HG03103 (cell line): ENCODE measurements at regions not wholly inside any gene's neighbourhood (a gene's known extent, or its start where the extent isn't known, plus 50 kb on each side); places are given as distances from the start of the nearest gene placed in this dataset.

ENCODE experiments used
- ATAC-seq: cut with Tn5 transposase; IDR thresholded peaks from one replicate; pipeline ENCODE4 v1.9.1; 2021; ENCODE audit warnings: low read depth; ENCODE audit not compliant: unreplicated experiment

DNA sequence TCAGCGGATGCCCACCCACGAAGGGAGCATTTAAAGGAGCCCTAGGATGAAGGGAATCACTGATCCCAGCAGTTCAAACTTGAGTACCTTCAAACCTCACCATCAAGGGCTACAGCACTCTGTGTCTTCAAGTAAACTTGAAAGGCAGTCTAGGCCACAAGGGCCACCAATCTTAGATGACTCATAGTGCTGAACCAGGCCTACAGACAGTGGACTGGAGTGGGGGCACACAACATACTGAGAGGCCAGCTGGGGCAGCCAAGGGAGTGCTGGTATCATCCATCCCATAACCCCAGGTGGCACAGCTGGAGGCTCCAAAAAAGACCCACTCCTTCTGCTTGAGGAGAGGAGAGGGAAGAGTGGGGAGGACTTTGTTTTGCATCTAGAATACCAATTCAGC, 345.4 kb downstream of the DUSP10 start:
- no peak for ATAC-seq

DNA sequence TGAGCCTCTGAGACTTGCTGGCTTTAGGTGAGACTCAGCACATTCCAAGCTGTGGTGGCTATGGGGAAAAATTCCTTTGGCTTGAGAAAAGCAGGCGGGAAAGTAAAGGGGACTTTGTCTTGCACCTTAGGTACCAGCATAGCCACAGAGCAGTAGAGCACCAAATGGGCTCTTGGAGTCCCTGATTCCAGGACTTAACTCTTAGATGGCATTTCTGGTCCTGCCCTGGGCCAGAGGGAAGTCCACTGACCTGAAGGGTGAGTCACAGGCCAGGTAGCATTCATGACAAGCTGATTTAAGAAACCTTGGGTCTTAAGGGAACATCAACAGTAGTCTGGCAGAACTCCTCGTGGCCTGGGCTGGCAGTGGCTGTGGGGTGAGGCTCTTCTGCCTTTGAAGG, 344.7 kb downstream of the DUSP10 start:
- no peak for ATAC-seq

DNA sequence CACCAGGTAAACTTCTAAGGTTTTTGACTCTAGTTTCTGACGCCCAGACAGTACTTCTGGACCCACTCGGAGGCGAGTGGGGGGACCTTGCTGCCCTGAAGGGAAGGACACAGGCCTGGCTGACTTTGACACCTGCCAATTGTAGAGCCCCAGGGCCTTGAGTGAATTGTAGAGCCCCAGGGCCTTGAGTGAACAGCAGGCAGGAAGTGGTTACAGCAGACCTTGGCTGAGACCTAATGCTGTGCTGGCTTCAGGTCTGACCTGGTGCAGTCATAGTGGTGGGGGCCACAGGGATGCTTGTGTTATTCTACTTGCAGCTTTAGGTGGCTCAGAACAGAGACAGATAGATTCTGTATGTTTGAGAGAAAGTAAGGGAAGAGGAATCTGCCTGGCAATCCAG, 344.3 kb downstream of the DUSP10 start:
- ATAC-seq, result no peak

DNA sequence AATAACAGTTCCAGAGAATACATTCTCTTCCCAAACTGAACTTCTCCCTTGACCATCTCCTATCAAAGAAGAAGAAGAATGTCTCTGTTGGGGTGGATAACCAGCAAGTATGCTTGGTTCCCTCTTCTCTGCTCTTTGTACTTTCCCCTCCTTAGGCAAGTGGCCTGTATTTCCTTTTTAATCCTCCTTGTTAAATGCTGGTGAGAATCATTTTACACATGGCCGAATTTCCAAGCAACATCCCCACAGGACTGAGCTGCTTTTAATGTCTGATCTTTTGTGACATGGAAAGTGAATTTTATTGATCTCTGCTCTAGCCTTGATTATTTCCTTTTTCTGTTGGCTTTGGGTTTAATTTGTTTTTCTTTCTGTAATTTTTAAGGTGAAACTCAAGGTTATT, 336.7 kb downstream of the DUSP10 start:
- no peak for ATAC-seq

DNA sequence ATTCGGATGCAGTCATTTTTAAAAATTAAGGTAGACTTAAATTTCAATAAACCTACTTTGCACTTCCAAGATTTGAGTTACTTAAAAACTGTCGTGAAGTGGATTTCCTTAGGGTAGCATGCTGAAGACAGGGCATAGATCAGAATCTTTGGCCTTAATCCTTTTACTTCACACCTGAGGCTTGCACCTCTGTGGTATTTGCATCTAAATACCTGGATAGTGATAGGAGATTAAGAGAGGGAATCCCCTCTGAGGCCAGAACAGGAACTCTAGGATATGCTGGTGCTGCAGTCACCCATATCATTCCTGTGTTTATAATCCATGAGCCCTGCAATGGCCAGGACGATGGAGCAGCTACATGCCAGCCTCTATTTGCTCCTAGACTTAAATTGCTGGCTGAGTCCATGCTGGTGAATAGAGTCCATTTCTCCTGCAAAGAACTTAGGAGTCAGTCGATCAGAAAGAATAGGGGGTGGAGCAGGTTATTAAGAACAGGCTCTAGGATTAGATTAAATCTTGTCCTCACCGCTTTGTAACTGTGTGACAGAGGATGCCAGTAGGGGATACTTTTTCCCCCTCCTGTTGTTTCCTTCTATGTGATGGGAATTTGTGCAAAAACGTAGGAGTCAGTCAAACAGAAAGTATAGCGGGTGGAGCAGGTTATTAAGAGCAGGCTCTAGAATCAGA, 333.6 kb downstream of the DUSP10 start:
- ATAC-seq, result no peak

DNA sequence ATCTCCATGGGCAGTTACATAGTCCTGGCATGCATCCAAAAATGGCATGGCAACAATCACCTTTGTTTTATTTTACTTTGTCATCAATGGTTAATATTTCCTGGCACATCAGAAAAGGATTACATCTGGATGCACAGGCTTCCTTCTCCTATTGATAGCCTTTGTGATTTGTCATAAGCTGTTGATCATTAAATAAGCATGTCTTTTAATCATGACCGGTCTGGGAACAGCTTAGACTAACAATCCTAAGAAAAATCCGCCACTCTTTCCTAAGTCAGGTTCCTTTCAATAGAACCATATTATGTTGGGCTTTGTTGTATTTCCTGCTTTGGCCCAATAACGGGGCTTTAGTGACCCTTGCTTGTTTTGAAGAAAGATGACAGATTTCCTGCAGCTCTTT, 330.6 kb downstream of the DUSP10 start:
- no peak for ATAC-seq

DNA sequence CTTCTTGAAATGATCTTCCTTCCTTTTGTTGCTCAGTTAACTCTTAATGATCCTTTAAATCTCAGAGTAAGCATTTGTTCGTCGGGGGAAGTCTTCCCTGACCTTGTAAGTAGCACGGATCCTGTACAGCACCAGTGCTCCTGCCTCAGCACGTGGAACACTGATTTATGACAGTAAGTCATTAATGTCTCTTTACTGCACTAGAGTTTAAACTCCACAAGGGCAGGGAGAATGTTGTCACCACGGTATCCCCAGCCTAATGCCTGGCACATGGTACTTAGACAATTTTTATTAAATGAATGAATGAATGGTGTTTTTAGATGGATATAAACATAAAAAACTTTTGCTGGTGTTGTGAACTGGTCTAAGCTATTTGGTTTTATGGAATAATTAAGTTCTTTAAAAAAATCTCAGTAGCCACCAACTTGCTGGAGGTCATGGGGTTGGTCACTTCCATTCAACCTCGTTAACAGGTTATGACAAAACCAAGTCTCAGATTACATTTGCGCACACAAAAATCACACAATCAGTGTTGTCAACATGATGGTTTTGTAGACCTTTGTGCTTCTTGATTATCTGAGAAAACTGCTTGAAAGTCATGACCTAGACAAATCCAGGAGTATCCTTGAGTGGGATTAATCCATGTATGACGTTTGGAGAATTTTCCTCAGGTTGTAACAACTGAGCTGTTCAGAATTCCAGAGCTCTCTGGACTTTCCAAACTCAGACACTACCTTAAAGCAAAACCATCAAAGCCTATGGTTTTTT, 326.9 kb downstream of the DUSP10 start:
- ATAC-seq, result no peak

DNA sequence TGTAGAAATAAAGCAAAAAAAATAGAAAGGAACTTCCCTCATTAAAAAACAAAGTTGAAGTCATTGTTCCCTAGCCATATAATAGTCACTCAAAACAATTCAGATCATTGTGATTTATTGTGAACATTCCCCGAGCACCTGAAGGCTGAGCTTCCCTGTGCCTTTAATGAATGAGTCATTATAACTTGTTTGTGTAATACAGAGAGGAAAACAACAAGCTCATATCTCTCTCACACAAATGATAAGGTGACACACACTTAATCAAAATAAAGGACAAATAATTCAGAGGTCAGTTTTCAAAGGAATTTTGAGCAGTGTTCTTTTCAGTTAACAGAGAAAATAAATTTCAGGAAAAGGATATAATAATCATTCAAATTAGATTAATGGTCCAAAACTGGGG, 326.2 kb downstream of the DUSP10 start:
- no peak for ATAC-seq

DNA sequence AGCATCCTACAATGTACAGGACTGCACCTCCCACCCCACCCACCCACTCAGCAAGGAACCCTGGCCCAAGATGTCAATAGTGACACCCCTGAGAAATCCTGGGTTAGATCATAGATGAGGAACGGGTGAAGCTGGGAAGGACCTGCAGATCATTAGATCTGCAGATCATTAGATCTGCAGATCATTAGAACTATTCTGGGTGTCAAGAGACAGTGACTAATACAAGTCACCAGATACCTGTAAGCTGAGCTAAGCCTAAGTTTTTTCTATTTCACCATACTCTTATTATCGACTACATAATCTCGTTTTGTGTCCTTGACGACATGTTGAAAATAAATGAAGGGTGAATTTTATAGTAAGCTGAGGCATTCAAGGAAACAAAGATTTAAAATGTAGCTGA, 325.7 kb downstream of the DUSP10 start:
- no peak for ATAC-seq

DNA sequence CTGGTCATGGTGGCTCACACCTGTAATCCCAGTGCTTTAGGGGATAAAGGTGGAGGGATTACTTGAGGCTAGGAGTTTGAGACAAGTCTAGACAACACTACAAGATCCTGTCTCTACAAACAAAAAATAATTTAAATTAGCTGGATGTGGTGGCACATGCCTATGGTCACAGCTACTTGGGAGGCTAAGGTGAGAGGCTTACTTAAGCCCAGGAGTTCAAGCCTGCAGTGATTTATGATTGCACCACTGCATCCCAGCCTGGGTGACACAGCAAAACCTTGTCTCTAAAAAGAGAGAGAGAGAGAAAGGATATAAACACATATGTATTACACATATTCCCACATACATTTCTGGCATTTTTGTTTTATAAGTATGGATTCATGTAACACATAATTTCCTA, 325.2 kb downstream of the DUSP10 start:
- ATAC-seq, result no peak

DNA sequence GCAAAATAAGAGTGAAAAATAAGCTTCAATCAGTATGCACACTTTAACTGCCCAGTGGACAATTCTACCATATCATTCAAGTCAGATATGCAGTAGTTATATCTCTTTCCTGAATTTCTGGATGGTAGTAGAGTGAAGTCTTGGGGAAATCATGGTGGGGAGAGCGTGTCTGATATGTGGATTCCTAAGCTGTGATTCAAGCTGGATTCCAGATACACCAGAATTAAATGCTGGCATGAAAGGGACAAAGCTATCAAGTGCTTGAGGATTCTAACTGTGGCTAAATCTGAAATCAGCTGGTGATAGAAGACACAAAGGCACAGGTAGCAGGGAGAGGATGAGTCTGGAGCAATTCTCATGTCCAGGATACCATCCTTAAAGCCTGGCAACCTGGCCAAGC, 323.5 kb downstream of the DUSP10 start:
- ATAC-seq, result no peak

DNA sequence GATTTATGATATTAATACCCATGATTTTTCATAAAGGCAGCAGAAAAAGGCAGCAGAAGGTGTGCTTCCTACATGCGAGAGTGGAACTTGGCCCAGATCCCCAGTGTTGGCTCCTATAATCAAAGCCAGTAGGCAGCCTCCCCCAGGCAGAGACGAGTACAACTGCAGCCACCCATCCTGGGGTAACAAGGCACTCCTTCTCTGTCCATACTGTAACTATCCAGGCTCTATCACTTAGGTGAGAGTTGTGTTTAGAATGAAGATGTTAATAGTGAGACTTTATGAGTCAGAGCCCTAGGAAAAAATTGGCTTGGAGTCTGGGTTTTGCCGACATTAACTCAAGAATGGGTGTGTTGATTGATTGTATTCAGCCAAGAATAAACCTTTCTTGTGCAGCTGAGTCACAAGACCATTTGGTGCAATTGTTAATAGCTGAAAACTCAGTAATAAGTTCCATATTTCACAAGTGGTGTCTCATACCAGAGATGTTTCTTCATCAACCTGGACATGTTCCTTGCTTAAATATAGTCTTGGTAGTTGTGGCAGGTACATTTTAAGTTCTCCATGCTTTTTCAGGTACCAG, 322.3 kb downstream of the DUSP10 start:
- no peak for ATAC-seq

DNA sequence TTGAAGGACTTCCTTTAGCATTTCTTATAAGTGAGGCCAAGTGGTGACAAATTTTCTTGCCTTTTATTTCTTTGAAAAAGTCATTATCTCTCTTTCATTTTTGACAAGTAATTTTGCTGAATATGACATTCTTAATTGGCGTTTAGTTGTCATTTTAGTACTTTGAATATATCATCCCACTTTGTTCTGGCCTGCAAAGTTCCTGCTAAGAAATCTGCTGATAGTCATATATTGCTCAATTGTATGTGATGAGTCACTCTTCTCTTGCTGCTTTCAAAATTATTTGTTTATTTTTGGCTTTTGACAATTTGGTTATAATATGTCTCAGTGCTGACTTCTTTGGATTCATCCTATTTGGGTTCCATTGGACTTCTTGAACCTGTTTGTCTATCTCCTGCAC, 312.6 kb downstream of the DUSP10 start:
- ATAC-seq, result no peak

DNA sequence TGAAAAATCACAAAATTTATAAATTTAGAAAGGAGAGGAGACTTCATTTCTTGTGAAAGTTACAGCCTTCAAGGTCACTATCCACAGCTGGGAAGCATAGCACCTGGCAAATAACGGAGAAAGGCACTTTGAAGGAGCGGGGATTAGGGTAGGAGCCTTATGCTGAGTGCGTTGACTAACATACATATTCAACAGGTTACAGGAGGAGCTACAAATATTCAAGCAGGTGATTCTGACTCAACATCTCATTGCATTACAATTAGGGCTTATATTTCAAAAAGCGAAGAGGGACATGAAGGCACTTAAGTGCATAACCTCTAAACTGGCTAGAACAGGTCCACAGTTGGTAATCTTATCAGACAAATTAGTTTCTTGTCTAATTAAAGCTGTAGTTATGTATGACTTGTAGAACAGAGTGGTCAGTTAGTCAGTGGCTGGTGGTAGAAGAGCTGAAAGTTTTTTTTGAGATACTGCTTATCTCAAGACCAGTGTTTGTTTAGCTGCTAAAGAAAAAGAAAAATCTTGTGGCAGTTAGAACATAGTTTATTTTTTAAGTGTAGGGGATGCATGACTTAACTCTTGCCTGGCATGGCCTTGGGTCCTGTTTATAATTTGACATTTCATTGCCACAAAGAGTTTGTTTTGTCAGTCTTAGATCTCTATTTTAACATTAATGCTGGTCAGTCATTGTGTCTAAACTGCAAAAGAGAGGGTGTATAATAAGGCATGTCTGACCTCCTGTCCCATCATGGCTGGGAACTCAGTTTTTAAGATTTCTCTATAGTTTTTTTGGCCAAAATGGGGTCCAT, 311.5 kb downstream of the DUSP10 start:
- ATAC-seq, result no peak

DNA sequence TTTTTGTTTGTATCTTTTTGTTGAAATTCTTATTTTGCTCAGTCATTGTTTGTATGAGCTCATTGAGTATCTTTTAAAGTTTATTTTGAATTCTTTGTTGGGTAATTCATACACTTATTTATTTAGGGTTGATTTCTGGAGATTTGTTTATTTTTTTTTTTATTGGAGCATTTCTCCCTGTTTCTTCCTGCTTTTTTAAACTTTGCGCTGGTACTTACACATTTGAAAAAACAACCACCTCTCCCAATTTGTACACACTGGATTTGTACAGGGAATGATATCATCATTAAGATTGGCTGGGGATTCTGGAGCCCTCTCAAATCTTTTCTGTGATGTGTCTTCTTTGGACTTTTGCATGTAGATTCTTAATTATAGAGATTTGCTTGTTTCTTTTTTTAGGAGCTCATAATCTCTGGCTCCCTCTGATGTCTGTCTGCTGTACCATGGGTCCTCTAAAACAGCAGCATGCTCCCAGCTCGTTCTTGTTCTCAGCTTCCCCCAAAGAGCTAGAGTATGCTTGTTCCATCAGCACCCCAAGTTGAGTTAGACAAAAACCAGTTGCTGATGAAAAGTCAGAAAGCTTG, 310.7 kb downstream of the DUSP10 start:
- ATAC-seq, result no peak

DNA sequence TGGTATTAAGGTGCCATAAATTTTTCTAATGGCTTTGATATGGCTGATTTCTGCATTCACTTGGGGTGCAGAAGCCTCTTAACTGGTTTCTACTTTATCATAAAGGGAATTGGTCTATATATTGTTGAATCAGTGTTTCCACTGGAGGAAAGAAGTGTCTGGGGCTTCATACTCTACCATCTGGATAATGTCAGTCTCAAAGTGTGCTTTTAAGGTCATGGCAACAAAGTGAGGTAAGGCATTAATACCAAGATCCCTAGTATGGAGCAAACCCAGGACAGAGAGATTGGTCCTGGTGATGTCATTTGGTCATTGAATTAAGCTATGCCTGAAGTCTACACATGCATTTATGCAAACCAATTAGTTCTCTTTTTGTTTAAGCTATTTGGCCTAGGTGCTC, 309.9 kb downstream of the DUSP10 start:
- no peak for ATAC-seq

DNA sequence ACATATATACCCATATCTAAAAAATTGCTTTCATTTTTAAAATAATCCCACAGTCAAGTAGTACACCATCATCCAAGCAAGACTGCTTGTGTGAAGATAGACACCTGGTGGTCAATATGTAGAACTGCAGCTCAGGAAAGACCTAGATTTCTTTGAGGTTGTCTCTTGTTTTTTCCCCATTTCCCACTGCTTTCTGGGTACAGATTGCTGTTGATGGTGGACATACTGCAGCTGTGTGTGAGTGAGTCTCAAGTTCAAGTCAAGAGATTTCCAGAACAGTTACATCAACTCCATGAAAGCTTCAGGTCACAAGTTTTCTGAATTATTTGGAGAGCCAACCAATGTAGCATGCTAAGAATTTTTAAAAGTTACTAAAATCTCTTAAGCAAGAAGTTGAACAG, 306.4 kb downstream of the DUSP10 start:
- no peak for ATAC-seq

DNA sequence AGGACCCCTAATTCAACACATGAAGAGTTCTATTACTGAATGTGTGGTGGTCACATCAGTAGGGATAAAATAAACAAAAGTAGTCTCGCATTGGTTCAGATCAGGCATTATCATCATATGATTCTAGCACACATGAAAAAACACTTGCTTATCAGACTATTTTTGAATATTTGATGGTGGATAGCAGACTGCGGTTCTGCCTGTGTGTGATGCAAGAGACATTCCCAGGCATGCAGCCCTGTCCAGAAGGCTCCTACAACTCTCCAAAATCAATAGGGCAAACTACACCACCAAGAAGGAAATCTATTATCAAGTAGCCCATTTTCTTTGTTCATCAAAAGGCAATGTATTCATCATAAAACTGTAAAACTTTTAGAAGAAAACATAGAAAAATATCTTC, 304.7 kb downstream of the DUSP10 start:
- no peak for ATAC-seq

DNA sequence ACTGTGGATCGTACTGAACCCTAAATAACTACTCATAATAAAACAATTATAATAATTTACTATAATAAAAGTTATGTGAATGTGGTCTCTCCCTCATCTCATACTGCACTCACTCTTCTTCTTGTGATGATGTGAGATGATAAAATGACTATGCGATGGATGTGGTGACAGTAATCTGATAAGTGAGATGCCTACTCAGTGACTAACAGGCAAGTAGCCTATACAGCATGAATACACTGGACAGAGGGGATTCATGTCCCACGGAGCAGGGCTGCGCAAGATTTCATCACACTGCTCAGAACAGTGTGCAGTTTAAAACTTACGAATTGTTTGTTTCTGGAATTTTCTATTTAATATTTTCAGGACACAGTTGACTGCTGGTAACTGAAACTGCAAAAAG, 304.0 kb downstream of the DUSP10 start:
- ATAC-seq, result no peak

DNA sequence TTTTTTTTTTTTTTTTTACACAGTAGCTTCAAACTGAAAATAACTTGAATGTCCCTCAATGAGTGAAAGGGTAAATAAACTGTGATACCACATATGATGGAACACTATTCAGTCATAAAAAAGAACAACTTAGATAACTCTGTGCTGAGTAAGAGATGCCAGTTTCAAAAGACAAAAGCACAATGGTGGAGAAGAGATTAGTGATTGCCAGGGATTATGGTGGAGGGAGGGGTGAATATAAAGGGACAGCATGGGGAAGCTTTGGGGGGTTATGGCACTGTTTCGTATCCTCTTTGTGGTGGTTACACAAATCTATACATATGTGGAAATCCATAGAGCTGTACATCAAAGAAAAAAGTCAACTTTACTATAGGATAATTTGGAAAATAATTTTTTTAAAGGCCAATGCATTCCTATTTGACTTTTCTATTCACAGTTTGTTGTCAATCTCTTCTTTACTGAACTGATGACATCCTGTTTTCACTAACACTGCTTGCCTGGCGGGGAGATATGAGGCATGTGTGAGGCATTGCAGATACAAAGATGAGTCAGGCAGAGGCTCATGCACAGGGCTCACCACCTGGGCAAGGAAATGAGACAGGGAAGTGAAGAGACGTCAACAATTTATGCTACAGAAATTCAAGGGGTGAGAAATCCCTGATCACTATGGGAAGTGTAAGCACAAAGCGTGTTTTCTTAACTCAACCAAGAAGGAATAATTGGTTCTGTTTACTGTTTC, 302.7 kb downstream of the DUSP10 start:
- peak; percentile 84 for ATAC-seq
